CD4-positive, alpha-beta T cell treated with Interleukin-21 for 1 hour (primary cell): ENCODE measurements at regions not wholly inside any gene's neighbourhood (a gene's known extent, or its start where the extent isn't known, plus 50 kb on each side); places are given as distances from the start of the nearest gene placed in this dataset.
"Not testable (repeated sequence)": the region's sequence is repeated elsewhere in the genome, so short reads cannot be mapped to it uniquely, and the experiment has no call there.

Experiments
- DNase-seq: peaks from one replicate; pipeline ENCODE4 v3.0.0-alpha.2; 2020

DNA sequence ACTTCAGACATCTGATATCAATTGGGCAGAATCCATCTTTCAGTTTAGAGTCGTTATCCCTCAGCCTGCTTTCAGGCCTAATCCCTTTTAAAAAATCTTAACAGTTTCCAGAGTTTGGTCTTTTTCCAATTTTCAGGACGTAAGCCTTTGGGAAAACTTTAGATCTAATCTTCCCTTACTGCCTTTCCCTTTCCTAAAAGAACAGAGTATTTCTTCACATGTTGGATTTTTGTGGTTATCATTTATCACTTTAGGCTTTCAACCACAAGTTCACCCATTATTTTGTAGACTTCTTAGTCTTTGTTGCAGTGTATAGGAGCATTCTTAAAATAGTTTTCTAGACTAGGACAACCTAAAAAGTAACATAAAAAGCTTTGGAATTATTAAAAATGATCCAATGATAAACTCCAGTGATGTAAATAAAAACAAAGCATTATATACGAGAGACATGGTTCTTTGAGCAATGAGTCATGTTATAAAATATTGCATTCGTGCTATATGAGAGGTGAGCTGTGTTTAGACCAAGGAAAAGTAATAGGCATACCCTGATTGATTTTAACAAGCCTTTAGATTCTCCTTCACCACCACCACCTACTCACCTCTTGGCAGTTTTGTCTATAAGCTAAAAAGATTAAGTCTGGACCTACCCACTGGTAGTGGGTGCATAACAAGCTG lies 90.4 kb upstream of the MCHR2 start:
- DNase-seq, result no peak

DNA sequence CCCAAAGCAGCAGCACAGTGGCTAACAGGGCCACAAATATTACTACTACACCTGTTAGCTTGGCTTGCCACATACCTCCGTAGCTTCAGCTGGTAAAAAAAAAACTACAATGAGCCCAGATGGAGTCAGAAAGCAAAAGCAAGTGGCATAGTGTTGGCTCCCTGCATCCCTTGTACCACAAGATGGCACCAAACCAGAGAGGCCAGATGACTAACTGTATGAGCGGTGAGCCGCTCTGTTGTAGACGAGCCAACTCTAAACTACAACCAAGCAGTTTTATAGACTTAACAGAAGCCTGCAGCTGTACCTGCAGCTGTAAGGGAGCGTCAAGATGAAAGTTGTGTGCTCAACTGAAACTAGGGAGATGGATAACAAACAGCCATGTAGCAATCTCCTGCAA lies 84.5 kb upstream of the MCHR2 start:
- no peak for DNase-seq

DNA sequence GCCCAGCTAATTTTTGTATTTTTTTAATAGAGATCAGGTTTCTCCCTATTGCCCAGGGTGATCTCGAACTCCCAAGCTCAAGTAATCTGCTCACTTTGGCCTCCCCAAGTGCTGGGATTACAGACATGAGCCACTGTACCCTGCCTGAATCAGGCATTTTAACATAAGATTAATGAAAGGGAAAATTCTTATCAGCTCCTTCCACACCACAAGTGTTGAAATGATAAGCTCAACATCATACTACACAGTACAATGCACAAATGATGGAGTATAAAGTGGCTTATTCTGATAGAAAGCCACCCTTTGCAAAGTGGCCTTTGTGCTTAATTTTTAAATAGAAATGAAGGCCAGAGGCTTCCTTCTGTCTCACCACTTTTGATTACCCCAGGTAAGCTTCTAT lies 71.3 kb upstream of the MCHR2 start:
- DNase-seq, result no peak

DNA sequence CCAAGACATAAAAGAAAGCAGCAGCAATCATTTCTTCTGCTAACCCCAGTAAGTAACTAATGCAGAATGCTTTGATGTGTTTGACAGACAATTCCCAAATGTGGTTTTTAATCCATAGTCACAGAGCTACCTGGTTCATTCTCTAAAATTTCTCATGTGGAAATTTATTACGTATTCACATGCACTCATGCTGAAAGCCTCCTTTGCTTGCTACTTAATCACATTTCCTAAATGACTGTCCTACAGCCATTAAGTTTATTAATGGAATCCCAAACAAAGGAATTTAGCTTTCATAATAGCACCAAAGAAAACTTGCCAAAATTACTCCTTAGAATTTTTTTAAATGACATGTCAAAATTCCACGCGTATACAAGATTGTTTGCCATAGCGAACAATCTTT lies 68.6 kb upstream of the MCHR2 start:
- no peak for DNase-seq

DNA sequence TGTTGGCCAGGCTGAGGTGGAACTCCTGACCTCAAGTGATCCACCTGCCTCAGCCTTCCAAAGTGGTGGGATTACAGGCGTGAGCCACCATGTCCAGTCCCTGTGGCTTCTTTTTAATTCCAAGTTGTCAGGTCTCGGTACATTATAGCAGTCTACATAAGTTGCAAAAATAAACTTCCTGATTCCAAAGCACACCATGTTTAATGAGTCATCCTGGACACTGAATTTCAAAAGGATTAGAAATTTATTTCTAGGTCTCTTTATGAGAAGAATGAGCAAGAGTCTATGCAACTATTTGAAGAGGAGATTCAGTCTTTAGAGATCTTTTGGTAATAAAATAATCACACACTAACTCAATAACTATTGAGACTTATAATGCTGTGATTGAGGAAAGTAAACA lies 63.9 kb upstream of the MCHR2 start:
- no peak for DNase-seq

DNA sequence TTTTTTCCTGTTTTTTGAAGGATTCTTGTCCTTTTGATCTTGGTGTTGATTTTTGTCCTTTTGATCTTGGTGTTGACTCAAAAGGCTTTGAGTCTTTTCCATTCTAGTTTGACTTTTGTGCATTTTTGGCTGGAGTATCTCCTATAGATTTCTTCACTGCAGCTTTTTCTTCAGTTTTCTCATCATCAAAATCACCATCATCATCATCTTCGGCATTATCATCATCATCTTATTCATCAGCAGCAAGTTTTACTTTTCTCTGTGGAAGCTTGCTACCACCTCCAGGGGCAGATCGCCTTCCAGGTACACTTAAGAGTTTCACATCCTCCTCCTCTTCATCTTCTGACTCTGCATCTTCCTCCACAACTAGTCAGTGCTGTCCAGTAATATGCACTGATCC lies 56.5 kb upstream of the MCHR2 start:
- no peak for DNase-seq

DNA sequence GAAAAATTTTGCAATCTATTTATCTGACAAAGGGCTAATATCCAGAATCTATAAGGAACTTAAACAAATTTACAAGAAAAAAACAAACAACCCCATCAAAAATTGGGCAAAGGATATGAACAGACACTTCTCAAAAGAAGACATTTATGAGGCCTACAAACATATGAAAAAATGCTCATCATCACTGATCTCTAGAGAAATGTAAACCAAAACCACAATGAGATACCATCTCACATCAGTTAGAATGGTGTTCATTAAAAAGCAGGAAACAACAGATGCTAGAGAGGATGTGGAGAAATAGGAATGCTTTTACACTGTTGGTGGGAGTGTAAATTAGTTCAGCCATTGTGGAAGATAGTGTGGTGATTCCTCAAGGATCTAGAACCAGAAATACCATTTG lies 49.9 kb upstream of the MCHR2 start:
- DNase-seq, result not testable (repeated sequence)
